ENCODE measurements at regions not wholly inside any gene's neighbourhood (a gene's known extent, or its start where the extent isn't known, plus 50 kb on each side); places are given as distances from the start of the nearest gene placed in this dataset.

GRCh38 chr17:79377230-79377786 lies 233.5 kb downstream of the RBFOX3 start:
- no peak for TF ChIP-seq EZH2phosphoT487 (conservative IDR thresholded peaks at IDR 0.05; ENCODE audit: low read length)
- TF ChIP-seq, protein P1, sequence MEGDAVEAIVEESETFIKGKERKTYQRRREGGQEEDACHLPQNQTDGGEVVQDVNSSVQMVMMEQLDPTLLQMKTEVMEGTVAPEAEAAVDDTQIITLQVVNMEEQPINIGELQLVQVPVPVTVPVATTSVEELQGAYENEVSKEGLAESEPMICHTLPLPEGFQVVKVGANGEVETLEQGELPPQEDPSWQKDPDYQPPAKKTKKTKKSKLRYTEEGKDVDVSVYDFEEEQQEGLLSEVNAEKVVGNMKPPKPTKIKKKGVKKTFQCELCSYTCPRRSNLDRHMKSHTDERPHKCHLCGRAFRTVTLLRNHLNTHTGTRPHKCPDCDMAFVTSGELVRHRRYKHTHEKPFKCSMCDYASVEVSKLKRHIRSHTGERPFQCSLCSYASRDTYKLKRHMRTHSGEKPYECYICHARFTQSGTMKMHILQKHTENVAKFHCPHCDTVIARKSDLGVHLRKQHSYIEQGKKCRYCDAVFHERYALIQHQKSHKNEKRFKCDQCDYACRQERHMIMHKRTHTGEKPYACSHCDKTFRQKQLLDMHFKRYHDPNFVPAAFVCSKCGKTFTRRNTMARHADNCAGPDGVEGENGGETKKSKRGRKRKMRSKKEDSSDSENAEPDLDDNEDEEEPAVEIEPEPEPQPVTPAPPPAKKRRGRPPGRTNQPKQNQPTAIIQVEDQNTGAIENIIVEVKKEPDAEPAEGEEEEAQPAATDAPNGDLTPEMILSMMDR (IDR thresholded peaks at IDR 0.05; ENCODE audit: insufficient read depth, low read length, poor library complexity, severe bottlenecking), result no peak

All from SU-DHL-6 (cell line).